ENCODE measurements at regions not wholly inside any gene's neighbourhood (a gene's known extent, or its start where the extent isn't known, plus 50 kb on each side); places are given as distances from the start of the nearest gene placed in this dataset.

DNA sequence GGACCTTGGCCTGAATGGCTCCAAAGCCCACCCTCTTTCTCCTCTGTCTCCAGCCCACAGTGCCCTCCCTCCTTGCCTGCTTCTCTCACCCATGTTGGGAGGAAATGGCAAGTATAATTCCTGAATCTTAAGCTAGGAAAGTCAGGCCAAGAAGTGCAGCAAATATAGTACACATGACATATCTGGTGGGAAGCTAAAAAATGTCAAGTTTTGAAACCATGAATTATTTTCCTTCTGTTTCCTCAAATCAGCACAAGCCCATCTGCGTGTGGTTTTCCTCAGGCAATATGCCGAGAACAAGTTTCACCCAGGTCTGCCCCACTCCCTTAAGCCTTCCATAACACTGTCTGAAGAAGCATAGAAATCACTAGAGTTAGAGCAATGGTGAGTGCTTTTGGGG, 502.8 kb upstream of the CDH11 start:
- DNase-seq = no peak

More for the DNA sequence above, 502.8 kb upstream of the CDH11 start:
- Histone ChIP-seq H3K4ac (ENCODE audit: low read depth, low read length) (no peak overlapping the region), H3K9me1 (ENCODE audit: insufficient read depth, low read length) (no peaks in the 10 kb centered on the region; the same call in 1 of the 2 replicates), H3K18ac (ENCODE audit: low read depth, low read length) (no peak overlapping the region), H3K4me3 (ENCODE audit: insufficient read depth, low read depth, low read length) (no peak overlapping the region), H3K27ac (ENCODE audit: insufficient read depth, low read length) (no peak overlapping the region), H2AK5ac (ENCODE audit: low read depth, low read length) (no peak overlapping the region), H2BK15ac (ENCODE audit: low read depth, low read length) (no peak overlapping the region), H2AK9ac (replicated peaks; ENCODE audit: low read depth, low read length, poor library complexity) (no peak overlapping the region), H3K27me3 (ENCODE audit: control insufficient read depth, insufficient read depth, low read length) (peaks cover 6% of the 10 kb centered on the region), H3K4me1 (ENCODE audit: control insufficient read depth, insufficient read depth, low read length) (peaks cover 4% of the 10 kb centered on the region; the same call in 1 of the 2 replicates), H2AFZ (replicated peaks; ENCODE audit: low read length, poor library complexity) (no peak overlapping the region), H3K9ac (ENCODE audit: low read depth, low read length) (no peak overlapping the region), H2BK120ac (ENCODE audit: low read depth, low read length) (no peak overlapping the region), H3K23ac (ENCODE audit: low read depth, low read length) (no peak overlapping the region), H3K79me1 (ENCODE audit: low read depth in 1 of 2, low read length in 2 of 2) (no peaks in the 10 kb centered on the region), H3K56ac (ENCODE audit: extremely low read depth, insufficient read depth, low read length) (no peak overlapping the region), H3K36me3 (ENCODE audit: control insufficient read depth, insufficient read depth, low read length) (no peaks in the 10 kb centered on the region), H2BK20ac (ENCODE audit: low read depth, low read length) (no peak overlapping the region), H3K4me2 (ENCODE audit: low read depth, low read length) (no peak overlapping the region), H4K8ac (ENCODE audit: low read depth in 2 of 2, low read length in 2 of 2) (no peak overlapping the region), H4K20me1 (ENCODE audit: insufficient read depth, low read length) (no peaks in the 10 kb centered on the region), H4K5ac (ENCODE audit: low read depth, low read length) (no peak overlapping the region), H4K91ac (ENCODE audit: insufficient read depth, low read depth, low read length) (no peak overlapping the region), H3K14ac (replicated peaks; ENCODE audit: low read depth, low read length) (no peak overlapping the region), H2BK5ac (ENCODE audit: low read depth, low read length, poor library complexity, severe bottlenecking) (no peak overlapping the region), H3K9me3 (ENCODE audit: control insufficient read depth, insufficient read depth, low read length) (no peaks in the 10 kb centered on the region)
- dilution Hi-C loops (cut with HindIII; ENCODE audit: low sequenced_read_pairs, unreplicated experiment) (no loop called here), in situ Hi-C loops (cut with MboI; ENCODE audit: low sequenced_read_pairs) (no loop called here), intact Hi-C loops (cut with micrococcal nuclease) (no loop called here)
- BruUV-seq (replicated peaks) = no TSS peak
- CTCF ChIA-PET = interaction anchor here (0.9 kb wide), 1 partner anchor 15 kb away, joined by 3 read pairs; no protein-coding TSS in a partner anchor
- POLR2A ChIA-PET (ENCODE audit: unreplicated experiment) = no interaction called here
- TF ChIP-seq USF2 (IDR thresholded peaks at IDR 0.05; ENCODE audit: low read depth, low read length) (no peak), RAD21 (IDR thresholded peaks at IDR 0.05; ENCODE audit: low read length) (no peak), CEBPB (IDR thresholded peaks at IDR 0.05; ENCODE audit: low read depth, low read length) (no peak)
- ATAC-seq (ENCODE audit: low read depth) = no peak
- no CpG with 5 or more reads among the region's 2 CpGs for WGBS, 2 experiments (ENCODE audit: extremely low coverage in 2 of 2, insufficient read length in 1 of 2)
